OCI-LY7 (cell line): ENCODE measurements at regions not wholly inside any gene's neighbourhood (a gene's known extent, or its start where the extent isn't known, plus 50 kb on each side); places are given as distances from the start of the nearest gene placed in this dataset.

Experiments
- BruUV-seq: library from RNA; stranded (reverse); fragments of 400-500 nt; replicated peaks from 2 replicates; lab custom pipeline; 2021; lab: Mats Ljungman, UMichigan
- CTCF ChIA-PET: fragments of 300-600 bp; sonication (Branson Sonifier 250); formaldehyde crosslinking; loops from one replicate; lab custom pipeline; 2022; ENCODE audit warnings: antibody characterized with exemption; ENCODE audit not compliant: unreplicated experiment; lab: Charles Lee
- POLR2A ChIA-PET: fragments of 300-600 bp; sonication (Branson Sonifier 250); formaldehyde crosslinking; loops from one replicate; lab custom pipeline; 2022; ENCODE audit warnings: antibody characterized with exemption; lab: Charles Lee
- DNase-seq: peaks from one replicate; pipeline ENCODE4 v3.0.0-alpha.2; 2015; ENCODE audit warnings: low spot score
- H2AFZ ChIP-seq: fragments of 200-600 bp; sonication (generic), shearing (Covaris generic); 2 replicates; pipeline ENCODE4 v1.6.1; 2014; ENCODE audit warnings: mild to moderate bottlenecking, antibody characterized with exemption, low read length, moderate library complexity
- H3K27ac ChIP-seq: fragments of 200-600 bp; sonication (generic); 2 replicates; pipeline ENCODE4 v1.5.1; 2014; ENCODE audit warnings: mixed run types, low read depth, mild to moderate bottlenecking, moderate library complexity, low read length, inconsistent platforms; ENCODE audit not compliant: poor library complexity, severe bottlenecking
- H3K36me3 ChIP-seq: fragments of 200-600 bp; sonication (generic); 2 replicates; pipeline ENCODE4 v1.6.1; 2014; ENCODE audit warnings: mild to moderate bottlenecking, antibody characterized with exemption, low read length, moderate library complexity, mixed read lengths; ENCODE audit not compliant: insufficient read depth
- H3K4me1 ChIP-seq: fragments of 200-600 bp; sonication (generic); 2 replicates; pipeline ENCODE4 v1.5.1; 2014; ENCODE audit warnings: mild to moderate bottlenecking, low read length; ENCODE audit not compliant: insufficient read depth, poor library complexity, severe bottlenecking
- H3K4me2 ChIP-seq: fragments of 200-600 bp; sonication (generic); 2 replicates; pipeline ENCODE4 v1.6.1; 2014; ENCODE audit warnings: mild to moderate bottlenecking, low read length
- H3K4me3 ChIP-seq: fragments of 200-600 bp; sonication (generic); 2 replicates; pipeline ENCODE4 v1.5.1; 2014; ENCODE audit warnings: mild to moderate bottlenecking, low read depth, low read length; ENCODE audit not compliant: poor library complexity, severe bottlenecking
- H3K79me2 ChIP-seq: fragments of 200-600 bp; sonication (generic); 2 replicates; pipeline ENCODE4 v1.6.1; 2016; ENCODE audit warnings: low read depth, mild to moderate bottlenecking, low read length, moderate library complexity, mixed read lengths; ENCODE audit not compliant: insufficient read depth
- H3K9me2 ChIP-seq: fragments of 200-600 bp; sonication (generic); 2 replicates; pipeline ENCODE4 v1.6.1; 2016; ENCODE audit warnings: mild to moderate bottlenecking, low read length, mixed read lengths; ENCODE audit not compliant: insufficient read depth
- H3K9me3 ChIP-seq: fragments of 200-600 bp; sonication (generic); 2 replicates; pipeline ENCODE4 v1.6.1; 2014; ENCODE audit warnings: mild to moderate bottlenecking, mixed run types, low read length, mixed read lengths
- H4K20me1 ChIP-seq: fragments of 200-600 bp; sonication (generic); 2 replicates; pipeline ENCODE4 v1.6.1; 2014; ENCODE audit warnings: mild to moderate bottlenecking, antibody characterized with exemption, low read length, moderate library complexity, mixed read lengths; ENCODE audit not compliant: insufficient read depth
- CTCF ChIP-seq: fragments of 200-600 bp; sonication (generic); conservative IDR thresholded peaks from 2 replicates; pipeline ENCODE4 v1.5.1; 2014; ENCODE audit warnings: mild to moderate bottlenecking, antibody characterized with exemption, low read length, moderate library complexity, mixed read lengths
- EZH2phosphoT487 ChIP-seq: fragments of 200-600 bp; sonication (generic); IDR thresholded peaks from 2 replicates; pipeline ENCODE4 v1.6.1; 2018; ENCODE audit warnings: low read depth, borderline replicate concordance, mild to moderate bottlenecking, mixed run types, antibody characterized with exemption, low read length, moderate library complexity, mixed read lengths
- intact Hi-C: fragments of 100-400 bp; cut with micrococcal nuclease; formaldehyde crosslinking; loops from one replicate; pipeline ENCODE4 v1.10.0; 2022; ENCODE audit not compliant: unreplicated experiment

- DNase-seq = no peak
- ChIA-PET POLR2A (interaction anchor here (0.6 kb wide), 1 partner anchor 20 kb away, joined by 3 read pairs; no protein-coding TSS in a partner anchor), CTCF (no interaction called here)
- intact Hi-C loops = no loop called here
- Histone ChIP-seq H4K20me1 (no peaks in the 10 kb centered on the region), H3K4me2 (no peak overlapping the region), H3K36me3 (no peaks in the 10 kb centered on the region), H3K27ac (no peak overlapping the region), H3K9me3 (no peaks in the 10 kb centered on the region), H3K4me3 (no peak overlapping the region), H3K4me1 (no peaks in the 10 kb centered on the region), H3K9me2 (no peaks in the 10 kb centered on the region), H3K79me2 (no peaks in the 10 kb centered on the region), H2AFZ (no peak overlapping the region)
- TF ChIP-seq CTCF = no peak
- no peak for TF ChIP-seq EZH2phosphoT487
- BruUV-seq = no TSS peak
Measured at GRCh38 chr4:131316086-131316485, 1833.0 kb upstream of the PCDH10 start.

- Histone ChIP-seq H3K4me2 (no peak overlapping the region), H3K36me3 (no peaks in the 10 kb centered on the region), H3K4me3 (no peak overlapping the region), H2AFZ (no peak overlapping the region), H3K27ac (no peak overlapping the region), H3K9me3 (no peaks in the 10 kb centered on the region), H3K9me2 (no peaks in the 10 kb centered on the region), H4K20me1 (no peaks in the 10 kb centered on the region), H3K4me1 (no peaks in the 10 kb centered on the region), H3K79me2 (no peaks in the 10 kb centered on the region)
- ChIA-PET POLR2A (interaction anchor here (0.5 kb wide), 1 partner anchor 29 kb away, joined by 3 read pairs; no protein-coding TSS in a partner anchor), CTCF (no interaction called here)
- no peak for DNase-seq
- BruUV-seq = no TSS peak
- TF ChIP-seq EZH2phosphoT487 = no peak
- no peak for TF ChIP-seq CTCF
- intact Hi-C loops = no loop called here
Measured at GRCh38 chr4:131337936-131338335, 1811.2 kb upstream of the PCDH10 start.

- no peaks in the 10 kb centered on the region for H4K20me1 ChIP-seq
- H2AFZ ChIP-seq = no peak overlapping the region
- BruUV-seq = no TSS peak
- CTCF ChIA-PET = no interaction called here
- no peak for TF ChIP-seq CTCF
- TF ChIP-seq EZH2phosphoT487 = no peak
- H3K4me1 ChIP-seq = no peaks in the 10 kb centered on the region
- H3K36me3 ChIP-seq = no peaks in the 10 kb centered on the region
- POLR2A ChIA-PET = no interaction called here
- no peaks in the 10 kb centered on the region for H3K79me2 ChIP-seq
- no peak overlapping the region for H3K4me2 ChIP-seq
- no peak overlapping the region for H3K4me3 ChIP-seq
- H3K9me2 ChIP-seq = 0 out of 2 replicates have a peak, but pooled peaks cover 3% of the 10 kb centered on the region
- no peak for DNase-seq
- no peaks in the 10 kb centered on the region for H3K9me3 ChIP-seq
- H3K27ac ChIP-seq = no peak overlapping the region
- intact Hi-C loops = no loop called here
Measured at GRCh38 chr4:131339137-131339536, 1810.0 kb upstream of the PCDH10 start.
